Neural progenitor cell (in vitro differentiated cells): ENCODE measurements at regions not wholly inside any gene's neighbourhood (a gene's known extent, or its start where the extent isn't known, plus 50 kb on each side); places are given as distances from the start of the nearest gene placed in this dataset.

Experiments
- DNase-seq: peaks from one replicate; pipeline ENCODE4 v3.0.0-alpha.2; 2016; ENCODE audit warnings: low spot score
- H2AFZ ChIP-seq: fragments of 200-600 bp; sonication (generic); replicated peaks from 2 replicates; pipeline ENCODE4 v1.6.1; 2016; ENCODE audit warnings: antibody characterized with exemption
- H3F3A ChIP-seq: fragments of 200-600 bp; sonication (generic); 2 replicates; pipeline ENCODE4 v1.6.1; 2016; ENCODE audit warnings: antibody characterized with exemption, low read depth
- H3K27ac ChIP-seq: fragments of 200-600 bp; sonication (generic); 2 replicates; pipeline ENCODE4 v1.5.1; 2016; ENCODE audit warnings: mild to moderate bottlenecking
- H3K27me3 ChIP-seq: fragments of 200-600 bp; sonication (generic); 2 replicates; pipeline ENCODE4 v1.6.1; 2016; ENCODE audit warnings: mild to moderate bottlenecking, moderate library complexity
- H3K36me3 ChIP-seq: fragments of 200-600 bp; sonication (generic); 2 replicates; pipeline ENCODE4 v1.5.1; 2016
- H3K4me1 ChIP-seq: fragments of 200-600 bp; sonication (generic); 2 replicates; pipeline ENCODE4 v1.6.1; 2016; ENCODE audit warnings: mixed run types
- H3K4me2 ChIP-seq: fragments of 200-600 bp; sonication (generic); 2 replicates; pipeline ENCODE4 v1.6.1; 2016
- H3K4me3 ChIP-seq: fragments of 200-600 bp; sonication (generic); 2 replicates; pipeline ENCODE4 v1.5.1; 2016
- H3K79me2 ChIP-seq: fragments of 200-600 bp; sonication (generic); 2 replicates; pipeline ENCODE4 v1.6.1; 2016; ENCODE audit warnings: low read depth
- H3K9ac ChIP-seq: fragments of 200-600 bp; sonication (generic); 2 replicates; pipeline ENCODE4 v1.6.1; 2016
- H3K9me3 ChIP-seq: fragments of 200-600 bp; sonication (generic); 2 replicates; pipeline ENCODE4 v1.5.1; 2016; ENCODE audit warnings: low read depth
- H4K20me1 ChIP-seq: fragments of 200-600 bp; sonication (generic); 2 replicates; pipeline ENCODE4 v1.6.1; 2016; ENCODE audit warnings: low read depth
- H3K27ac Mint-ChIP-seq: 3 replicates; pipeline ENCODE4 v1.8.0; 2021; ENCODE audit warnings: mixed read lengths
- H3K27me3 Mint-ChIP-seq: 2 replicates; pipeline ENCODE4 v1.8.0; 2022; ENCODE audit warnings: low read depth, mild to moderate bottlenecking, inconsistent platforms, moderate library complexity, mixed read lengths; ENCODE audit not compliant: insufficient read depth
- H3K36me3 Mint-ChIP-seq: 3 replicates; pipeline ENCODE4 v1.8.0; 2021; ENCODE audit warnings: mixed read lengths
- H3K4me1 Mint-ChIP-seq: 3 replicates; pipeline ENCODE4 v1.8.0; 2021; ENCODE audit warnings: mixed read lengths
- H3K4me3 Mint-ChIP-seq: 3 replicates; pipeline ENCODE4 v1.8.0; 2021; ENCODE audit warnings: mild to moderate bottlenecking, moderate library complexity, mixed read lengths
- H3K9me3 Mint-ChIP-seq: 3 replicates; pipeline ENCODE4 v1.8.0; 2020; ENCODE audit warnings: mixed read lengths
- EZH2 ChIP-seq: fragments of 200-600 bp; sonication (generic); IDR thresholded peaks from 2 replicates; pipeline ENCODE4 v1.6.1; 2017; ENCODE audit warnings: antibody characterized with exemption, mild to moderate bottlenecking, moderate library complexity
- EZH2phosphoT487 ChIP-seq: fragments of 200-600 bp; sonication (generic); IDR thresholded peaks from 2 replicates; pipeline ENCODE4 v1.6.1; 2017; ENCODE audit warnings: antibody characterized with exemption
- TF ChIP-seq, protein P1 (sequence below): fragments of 200-600 bp; sonication (generic); IDR thresholded peaks from 2 replicates; pipeline ENCODE4 v1.5.1; 2017; ENCODE audit warnings: antibody characterized with exemption, mild to moderate bottlenecking

DNA sequence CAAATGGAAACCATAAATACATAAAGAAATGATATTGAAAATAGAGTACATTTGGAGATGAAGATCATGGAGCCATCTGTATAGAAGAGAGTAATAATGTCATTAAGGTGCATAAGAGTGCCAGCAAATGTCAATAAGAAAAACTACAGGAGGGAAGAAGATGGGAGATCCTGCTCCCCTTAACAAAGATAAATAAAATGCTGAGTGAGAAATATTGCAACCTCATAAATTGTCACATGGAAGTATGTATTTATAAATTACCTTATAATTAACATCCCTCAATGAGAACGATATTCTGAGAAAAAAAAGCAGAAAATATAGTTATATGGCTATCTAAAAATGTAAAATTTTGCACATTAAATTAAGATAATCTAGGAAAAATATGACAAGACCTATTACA, 155.2 kb upstream of the PRSS1 start:
- no peaks in the 10 kb centered on the region for H3K4me1 ChIP-seq
- no peaks in the 10 kb centered on the region for H3K27me3 ChIP-seq
- no peak overlapping the region for H3K4me2 ChIP-seq
- no peak overlapping the region for H2AFZ ChIP-seq
- H3K4me3 ChIP-seq = no peak overlapping the region
- H3K27ac ChIP-seq = no peak overlapping the region
- no peak overlapping the region for H3K4me3 Mint-ChIP-seq
- H3K9me3 ChIP-seq = no peaks in the 10 kb centered on the region
- no peak overlapping the region for H3K27ac Mint-ChIP-seq
- H3K4me1 Mint-ChIP-seq = no peaks in the 10 kb centered on the region
- no peak for DNase-seq
- no peak overlapping the region for H3K9ac ChIP-seq
- no peaks in the 10 kb centered on the region for H3K79me2 ChIP-seq
- H4K20me1 ChIP-seq = no peaks in the 10 kb centered on the region
- H3K27me3 Mint-ChIP-seq = peaks cover 2% of the 10 kb centered on the region
- no peaks in the 10 kb centered on the region for H3K9me3 Mint-ChIP-seq
- no peaks in the 10 kb centered on the region for H3F3A ChIP-seq
- TF ChIP-seq EZH2 = no peak
- no peak for TF ChIP-seq EZH2phosphoT487
- TF ChIP-seq, protein P1, sequence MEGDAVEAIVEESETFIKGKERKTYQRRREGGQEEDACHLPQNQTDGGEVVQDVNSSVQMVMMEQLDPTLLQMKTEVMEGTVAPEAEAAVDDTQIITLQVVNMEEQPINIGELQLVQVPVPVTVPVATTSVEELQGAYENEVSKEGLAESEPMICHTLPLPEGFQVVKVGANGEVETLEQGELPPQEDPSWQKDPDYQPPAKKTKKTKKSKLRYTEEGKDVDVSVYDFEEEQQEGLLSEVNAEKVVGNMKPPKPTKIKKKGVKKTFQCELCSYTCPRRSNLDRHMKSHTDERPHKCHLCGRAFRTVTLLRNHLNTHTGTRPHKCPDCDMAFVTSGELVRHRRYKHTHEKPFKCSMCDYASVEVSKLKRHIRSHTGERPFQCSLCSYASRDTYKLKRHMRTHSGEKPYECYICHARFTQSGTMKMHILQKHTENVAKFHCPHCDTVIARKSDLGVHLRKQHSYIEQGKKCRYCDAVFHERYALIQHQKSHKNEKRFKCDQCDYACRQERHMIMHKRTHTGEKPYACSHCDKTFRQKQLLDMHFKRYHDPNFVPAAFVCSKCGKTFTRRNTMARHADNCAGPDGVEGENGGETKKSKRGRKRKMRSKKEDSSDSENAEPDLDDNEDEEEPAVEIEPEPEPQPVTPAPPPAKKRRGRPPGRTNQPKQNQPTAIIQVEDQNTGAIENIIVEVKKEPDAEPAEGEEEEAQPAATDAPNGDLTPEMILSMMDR = no peak
- no peaks in the 10 kb centered on the region for H3K36me3 ChIP-seq
- no peaks in the 10 kb centered on the region for H3K36me3 Mint-ChIP-seq

GRCh38 chr7:142593106-142593505, 156.2 kb upstream of the PRSS1 start:
- no peaks in the 10 kb centered on the region for H3K79me2 ChIP-seq
- H3K4me1 ChIP-seq = no peaks in the 10 kb centered on the region
- Mint-ChIP-seq H3K4me3 (no peak overlapping the region), H3K36me3 (no peaks in the 10 kb centered on the region), H3K27ac (no peak overlapping the region), H3K4me1 (no peaks in the 10 kb centered on the region), H3K9me3 (no peaks in the 10 kb centered on the region), H3K27me3 (peaks cover 2% of the 10 kb centered on the region)
- no peaks in the 10 kb centered on the region for H3K36me3 ChIP-seq
- DNase-seq = no peak
- no peaks in the 10 kb centered on the region for H3K9me3 ChIP-seq
- no peaks in the 10 kb centered on the region for H3K27me3 ChIP-seq
- TF ChIP-seq, protein P1 = no peak
- H2AFZ ChIP-seq = no peak overlapping the region
- H3K9ac ChIP-seq = no peak overlapping the region
- no peak overlapping the region for H3K4me2 ChIP-seq
- H3K4me3 ChIP-seq = no peak overlapping the region
- no peaks in the 10 kb centered on the region for H3F3A ChIP-seq
- H4K20me1 ChIP-seq = no peaks in the 10 kb centered on the region
- H3K27ac ChIP-seq = no peak overlapping the region

DNA sequence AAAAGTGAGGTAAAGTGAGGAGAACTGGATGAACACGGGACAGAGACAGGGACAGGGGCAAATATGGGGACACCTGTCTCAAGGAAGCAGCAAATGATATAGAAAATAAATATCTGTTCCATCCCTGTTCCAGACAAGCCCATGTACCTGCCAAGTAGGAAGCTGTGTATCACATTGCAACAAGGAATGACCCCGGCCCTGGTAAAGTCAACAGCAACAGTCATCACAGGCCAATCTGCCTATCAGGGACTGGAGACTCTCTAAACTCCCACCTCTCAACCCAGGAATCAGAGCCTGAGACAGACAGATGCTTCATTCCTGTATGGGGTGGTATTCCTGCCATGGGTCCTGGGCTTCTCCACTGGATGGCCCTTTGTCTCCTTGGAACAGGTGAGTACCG, 156.6 kb upstream of the PRSS1 start:
- TF ChIP-seq, protein P1 = no peak
- TF ChIP-seq EZH2phosphoT487 (no peak), EZH2 (no peak)
- Histone ChIP-seq H3K4me2 (no peak overlapping the region), H3K4me3 (no peak overlapping the region), H3K9ac (no peak overlapping the region), H3K9me3 (no peaks in the 10 kb centered on the region), H3K27me3 (no peaks in the 10 kb centered on the region), H3K79me2 (no peaks in the 10 kb centered on the region), H4K20me1 (no peaks in the 10 kb centered on the region), H3K4me1 (no peaks in the 10 kb centered on the region), H2AFZ (no peak overlapping the region), H3F3A (no peaks in the 10 kb centered on the region), H3K36me3 (no peaks in the 10 kb centered on the region), H3K27ac (no peak overlapping the region)
- no peak overlapping the region for H3K27ac Mint-ChIP-seq
- H3K36me3 Mint-ChIP-seq = no peaks in the 10 kb centered on the region
- H3K9me3 Mint-ChIP-seq = no peaks in the 10 kb centered on the region
- H3K4me3 Mint-ChIP-seq = no peak overlapping the region
- peaks cover 2% of the 10 kb centered on the region for H3K27me3 Mint-ChIP-seq
- H3K4me1 Mint-ChIP-seq = no peaks in the 10 kb centered on the region
- no peak for DNase-seq

DNA sequence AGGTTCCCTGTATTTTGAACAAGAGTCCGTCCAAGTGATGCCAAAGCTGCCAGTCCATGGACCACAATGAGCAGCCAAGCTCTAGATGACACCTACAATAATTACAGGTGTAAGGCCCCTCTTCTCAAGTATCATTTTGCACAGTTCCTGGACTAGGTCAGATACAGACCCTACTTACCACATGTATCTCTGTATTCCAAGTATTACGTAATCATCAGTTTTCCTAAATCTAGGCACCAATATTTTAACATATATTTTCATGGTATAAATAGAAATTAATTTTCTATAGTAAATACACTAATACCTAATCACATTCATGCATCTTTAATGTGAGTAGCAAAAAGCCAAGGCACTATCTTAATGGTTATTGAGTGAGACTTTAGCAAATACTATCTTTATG, 157.0 kb upstream of the PRSS1 start:
- no peak overlapping the region for H3K27ac ChIP-seq
- Mint-ChIP-seq H3K27me3 (peaks cover 2% of the 10 kb centered on the region), H3K4me1 (no peaks in the 10 kb centered on the region), H3K36me3 (no peaks in the 10 kb centered on the region), H3K27ac (no peak overlapping the region), H3K9me3 (no peaks in the 10 kb centered on the region), H3K4me3 (no peak overlapping the region)
- no peaks in the 10 kb centered on the region for H4K20me1 ChIP-seq
- no peak overlapping the region for H3K4me3 ChIP-seq
- H3F3A ChIP-seq = no peaks in the 10 kb centered on the region
- no peak overlapping the region for H3K9ac ChIP-seq
- H3K36me3 ChIP-seq = no peaks in the 10 kb centered on the region
- DNase-seq = no peak
- no peaks in the 10 kb centered on the region for H3K79me2 ChIP-seq
- H3K4me2 ChIP-seq = no peak overlapping the region
- no peaks in the 10 kb centered on the region for H3K9me3 ChIP-seq
- H3K4me1 ChIP-seq = no peaks in the 10 kb centered on the region
- TF ChIP-seq, protein P1 = no peak
- no peak for TF ChIP-seq EZH2
- no peak for TF ChIP-seq EZH2phosphoT487
- no peak overlapping the region for H2AFZ ChIP-seq
- H3K27me3 ChIP-seq = no peaks in the 10 kb centered on the region
